ENCODE measurements at regions not wholly inside any gene's neighbourhood (a gene's known extent, or its start where the extent isn't known, plus 50 kb on each side); places are given as distances from the start of the nearest gene placed in this dataset.

DNA sequence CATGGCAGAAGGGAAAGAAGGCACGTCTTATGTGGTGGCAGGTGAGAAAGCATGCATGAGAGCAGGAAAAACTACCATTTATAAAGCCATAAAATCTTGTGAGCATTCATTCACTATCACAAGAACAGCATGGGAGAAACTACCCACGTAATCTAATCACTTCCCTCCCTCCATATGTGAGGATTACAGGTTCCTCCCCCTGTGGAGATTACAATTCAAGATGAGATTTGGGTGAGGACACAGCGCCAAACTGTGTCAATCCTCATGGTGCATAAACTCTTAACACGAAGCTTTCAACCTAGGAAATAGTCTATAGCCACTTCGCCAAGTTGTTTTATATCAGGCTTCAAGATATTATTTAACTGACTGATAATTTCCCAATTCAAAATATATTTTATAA is 595.5 kb downstream of the FBXO15 start:
- H3K4me1 ChIP-seq (ENCODE audit: control insufficient read depth, insufficient read depth, low read length): peaks cover 8% of the 10 kb centered on the region
- DNase-seq: no peak
- 68 to 69% methylated on average over 4 to 5 of the region's 5 CpGs for WGBS, 2 experiments (ENCODE audit: insufficient coverage in 1 of 2, insufficient read length in 1 of 2)
- no peak overlapping the region for H3K4me3 ChIP-seq (ENCODE audit: low read length)
- H3K9me3 Mint-ChIP-seq: no peaks in the 10 kb centered on the region
- H3K27ac Mint-ChIP-seq: no peak overlapping the region
- H3K27me3 ChIP-seq (ENCODE audit: control insufficient read depth, insufficient read depth, low read length, poor library complexity, severe bottlenecking): no peaks in the 10 kb centered on the region
- H3K36me3 ChIP-seq (ENCODE audit: control insufficient read depth, insufficient read depth, low read length): no peaks in the 10 kb centered on the region
- H3K4me3 Mint-ChIP-seq: no peak overlapping the region
- no peak overlapping the region for H3K9ac ChIP-seq (ENCODE audit: extremely low read depth, low read length, poor library complexity, severe bottlenecking)
- peaks cover 7% of the 10 kb centered on the region for H3K4me1 Mint-ChIP-seq
- H3K9me3 ChIP-seq (ENCODE audit: control insufficient read depth, low read length): no peaks in the 10 kb centered on the region
- no peaks in the 10 kb centered on the region for H3K27me3 Mint-ChIP-seq (ENCODE audit: insufficient read depth)
- TF ChIP-seq, protein P1, sequence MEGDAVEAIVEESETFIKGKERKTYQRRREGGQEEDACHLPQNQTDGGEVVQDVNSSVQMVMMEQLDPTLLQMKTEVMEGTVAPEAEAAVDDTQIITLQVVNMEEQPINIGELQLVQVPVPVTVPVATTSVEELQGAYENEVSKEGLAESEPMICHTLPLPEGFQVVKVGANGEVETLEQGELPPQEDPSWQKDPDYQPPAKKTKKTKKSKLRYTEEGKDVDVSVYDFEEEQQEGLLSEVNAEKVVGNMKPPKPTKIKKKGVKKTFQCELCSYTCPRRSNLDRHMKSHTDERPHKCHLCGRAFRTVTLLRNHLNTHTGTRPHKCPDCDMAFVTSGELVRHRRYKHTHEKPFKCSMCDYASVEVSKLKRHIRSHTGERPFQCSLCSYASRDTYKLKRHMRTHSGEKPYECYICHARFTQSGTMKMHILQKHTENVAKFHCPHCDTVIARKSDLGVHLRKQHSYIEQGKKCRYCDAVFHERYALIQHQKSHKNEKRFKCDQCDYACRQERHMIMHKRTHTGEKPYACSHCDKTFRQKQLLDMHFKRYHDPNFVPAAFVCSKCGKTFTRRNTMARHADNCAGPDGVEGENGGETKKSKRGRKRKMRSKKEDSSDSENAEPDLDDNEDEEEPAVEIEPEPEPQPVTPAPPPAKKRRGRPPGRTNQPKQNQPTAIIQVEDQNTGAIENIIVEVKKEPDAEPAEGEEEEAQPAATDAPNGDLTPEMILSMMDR (conservative IDR thresholded peaks at IDR 0.05): no peak
- H3K27ac ChIP-seq (ENCODE audit: low read depth, low read length): no peak overlapping the region
- no peaks in the 10 kb centered on the region for H3K36me3 Mint-ChIP-seq (ENCODE audit: low read depth)

DNA sequence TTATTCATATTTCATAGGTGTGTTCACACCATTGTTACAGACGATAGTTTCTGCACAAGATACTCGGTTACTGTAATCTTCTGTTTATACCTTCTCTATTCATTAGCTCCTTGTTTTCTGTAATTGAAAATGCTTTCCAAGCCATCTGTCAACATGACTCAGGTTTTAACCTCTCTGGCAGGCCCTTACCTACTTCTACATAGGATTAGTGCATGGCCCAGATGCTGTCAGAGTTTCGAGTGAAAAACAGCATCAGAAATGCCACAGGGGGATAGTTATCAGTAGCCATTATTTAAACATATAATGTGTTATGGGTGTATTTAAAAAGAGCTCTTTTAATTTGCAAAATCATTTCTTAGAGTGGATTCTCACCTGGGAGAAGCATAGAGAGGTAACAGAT is 596.4 kb downstream of the FBXO15 start:
- peaks cover 3% of the 10 kb centered on the region for H3K4me1 Mint-ChIP-seq
- no peaks in the 10 kb centered on the region for H3K9me3 ChIP-seq (ENCODE audit: control insufficient read depth, low read length)
- no peak overlapping the region for H3K9ac ChIP-seq (ENCODE audit: extremely low read depth, low read length, poor library complexity, severe bottlenecking)
- no peaks in the 10 kb centered on the region for H3K4me1 ChIP-seq (ENCODE audit: control insufficient read depth, insufficient read depth, low read length)
- H3K36me3 ChIP-seq (ENCODE audit: control insufficient read depth, insufficient read depth, low read length): no peaks in the 10 kb centered on the region
- WGBS, 2 experiments (ENCODE audit: insufficient coverage in 1 of 2, insufficient read length in 1 of 2): 88% methylated on average over 3 of the region's 3 CpGs; no CpG with 5 or more reads in 1 of the 2 experiments
- no peaks in the 10 kb centered on the region for H3K36me3 Mint-ChIP-seq (ENCODE audit: low read depth)
- TF ChIP-seq, protein P1 (conservative IDR thresholded peaks at IDR 0.05): no peak
- H3K27ac Mint-ChIP-seq: no peak overlapping the region
- H3K4me3 Mint-ChIP-seq: no peak overlapping the region
- no peak overlapping the region for H3K27ac ChIP-seq (ENCODE audit: low read depth, low read length)
- H3K4me3 ChIP-seq (ENCODE audit: low read length): no peak overlapping the region
- no peaks in the 10 kb centered on the region for H3K27me3 Mint-ChIP-seq (ENCODE audit: insufficient read depth)
- no peaks in the 10 kb centered on the region for H3K9me3 Mint-ChIP-seq
- DNase-seq: no peak
- H3K27me3 ChIP-seq (ENCODE audit: control insufficient read depth, insufficient read depth, low read length, poor library complexity, severe bottlenecking): no peaks in the 10 kb centered on the region

DNA sequence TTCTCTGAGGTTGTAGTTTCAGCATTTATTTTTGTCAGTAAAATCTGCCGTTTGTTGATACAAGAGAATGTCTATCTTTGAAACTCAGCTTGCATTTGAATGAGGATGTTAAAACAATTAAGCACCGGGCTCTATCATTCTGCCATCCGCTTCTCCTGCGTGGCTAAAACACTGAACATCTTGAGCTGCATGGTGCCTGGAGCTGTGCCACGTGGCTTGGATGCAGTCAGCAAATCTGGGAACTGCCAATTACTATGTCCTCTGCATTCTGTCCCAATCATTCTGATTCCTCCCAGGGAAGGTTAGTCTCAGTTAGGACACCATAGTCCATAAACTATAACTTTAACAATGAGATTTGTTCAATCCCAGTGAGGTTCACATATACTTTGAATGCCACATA is 598.4 kb downstream of the FBXO15 start:
- Histone ChIP-seq H3K4me1 (ENCODE audit: control insufficient read depth, insufficient read depth, low read length) (no peaks in the 10 kb centered on the region), H3K36me3 (ENCODE audit: control insufficient read depth, insufficient read depth, low read length) (no peaks in the 10 kb centered on the region), H3K27ac (ENCODE audit: low read depth, low read length) (no peak overlapping the region), H3K9ac (ENCODE audit: extremely low read depth, low read length, poor library complexity, severe bottlenecking) (no peak overlapping the region), H3K4me3 (ENCODE audit: low read length) (no peak overlapping the region), H3K27me3 (ENCODE audit: control insufficient read depth, insufficient read depth, low read length, poor library complexity, severe bottlenecking) (no peaks in the 10 kb centered on the region), H3K9me3 (ENCODE audit: control insufficient read depth, low read length) (no peaks in the 10 kb centered on the region)
- H3K4me3 Mint-ChIP-seq: no peak overlapping the region
- no peaks in the 10 kb centered on the region for H3K9me3 Mint-ChIP-seq
- DNase-seq: no peak
- TF ChIP-seq, protein P1 (conservative IDR thresholded peaks at IDR 0.05): no peak
- H3K27ac Mint-ChIP-seq: no peak overlapping the region
- peaks cover 6% of the 10 kb centered on the region for H3K4me1 Mint-ChIP-seq
- WGBS, 2 experiments (ENCODE audit: insufficient coverage in 1 of 2, insufficient read length in 1 of 2): 84 to 85% methylated on average over 3 to 5 of the region's 5 CpGs
- H3K27me3 Mint-ChIP-seq (ENCODE audit: insufficient read depth): no peaks in the 10 kb centered on the region
- no peaks in the 10 kb centered on the region for H3K36me3 Mint-ChIP-seq (ENCODE audit: low read depth)
